ENCODE measurements at regions not wholly inside any gene's neighbourhood (a gene's known extent, or its start where the extent isn't known, plus 50 kb on each side); places are given as distances from the start of the nearest gene placed in this dataset.

GRCh38 chr10:43939939-43940820 lies 291.5 kb upstream of the ZNF32 start:
- intact Hi-C loops (cut with micrococcal nuclease): no loop called here
- 50% methylated on average over 8 of the region's 10 CpGs for WGBS (ENCODE audit: insufficient coverage)
- Histone ChIP-seq H3K9me3 (replicated peaks in 1 of 2; ENCODE audit: control insufficient read depth in 1 of 2, insufficient read depth in 1 of 2, low read length in 2 of 2) (no peaks in the 10 kb centered on the region), H3K4me2 (replicated peaks; ENCODE audit: extremely low read depth, low read length, poor library complexity, severe bottlenecking) (no peak overlapping the region), H3K36me3 (replicated peaks in 1 of 2; ENCODE audit: control insufficient read depth in 1 of 2, insufficient read depth in 2 of 2, low read length in 2 of 2) (no peaks in the 10 kb centered on the region), H3K27me3 (ENCODE audit: control insufficient read depth in 2 of 2, insufficient read depth in 2 of 2, low read length in 2 of 2) (peaks cover 0 to 4% of the 10 kb centered on the region in 2 donors), H3K4me1 (ENCODE audit: control insufficient read depth in 1 of 2, insufficient read depth in 2 of 2, low read length in 2 of 2) (no peaks in the 10 kb centered on the region), H3K9ac (ENCODE audit: insufficient read depth, low read length, poor library complexity, severe bottlenecking) (no peak overlapping the region), H4K20me1 (ENCODE audit: insufficient read depth, low read length) (no peaks in the 10 kb centered on the region), H3K79me2 (ENCODE audit: insufficient read depth, low read length) (no peaks in the 10 kb centered on the region), H3K4me3 (replicated peaks in 1 of 3; ENCODE audit: low read depth in 2 of 3, low read length in 3 of 3) (no peak overlapping the region), H3K27ac (ENCODE audit: low read depth in 1 of 2, low read length in 2 of 2) (no peak overlapping the region), H2AFZ (ENCODE audit: insufficient read depth, low read depth, low read length, poor library complexity, severe bottlenecking) (no peak overlapping the region)
- peaks cover 15 to 31% (median 20%) of the 10 kb centered on the region in 3 donors for H3K27me3 Mint-ChIP-seq (ENCODE audit: low read depth in 3 of 3)
- H3K27ac Mint-ChIP-seq: no peak overlapping the region
- H3K4me1 Mint-ChIP-seq: no peaks in the 10 kb centered on the region
- no peak for DNase-seq
- no peaks in the 10 kb centered on the region for H3K36me3 Mint-ChIP-seq
- peaks cover 0 to 1% (median 0%) of the 10 kb centered on the region in 7 donors for H3K9me3 Mint-ChIP-seq
- peak overlapping the region in 1 of 2 donors; percentile 1 for H3K4me3 Mint-ChIP-seq
- no peak for TF ChIP-seq CTCF (IDR thresholded peaks at IDR 0.05)

- H4K20me1 ChIP-seq (ENCODE audit: insufficient read depth, low read length): no peaks in the 10 kb centered on the region
- no peak for DNase-seq
- no peaks in the 10 kb centered on the region for H3K9me3 ChIP-seq (replicated peaks in 1 of 2; ENCODE audit: control insufficient read depth in 1 of 2, insufficient read depth in 1 of 2, low read length in 2 of 2)
- H3K4me1 ChIP-seq (ENCODE audit: control insufficient read depth in 1 of 2, insufficient read depth in 2 of 2, low read length in 2 of 2): no peaks in the 10 kb centered on the region
- no peaks in the 10 kb centered on the region for H3K36me3 Mint-ChIP-seq
- H3K27ac Mint-ChIP-seq: no peak overlapping the region
- H3K27me3 Mint-ChIP-seq (ENCODE audit: low read depth in 3 of 3): peaks cover 16 to 27% (median 20%) of the 10 kb centered on the region in 3 donors
- H3K4me2 ChIP-seq (replicated peaks; ENCODE audit: extremely low read depth, low read length, poor library complexity, severe bottlenecking): no peak overlapping the region
- no peaks in the 10 kb centered on the region for H3K79me2 ChIP-seq (ENCODE audit: insufficient read depth, low read length)
- 81% methylated on average over 6 of the region's 6 CpGs for WGBS (ENCODE audit: insufficient coverage)
- H3K27me3 ChIP-seq (ENCODE audit: control insufficient read depth in 2 of 2, insufficient read depth in 2 of 2, low read length in 2 of 2): peaks cover 0 to 4% of the 10 kb centered on the region in 2 donors
- H3K9ac ChIP-seq (ENCODE audit: insufficient read depth, low read length, poor library complexity, severe bottlenecking): no peak overlapping the region
- no peaks in the 10 kb centered on the region for H3K36me3 ChIP-seq (replicated peaks in 1 of 2; ENCODE audit: control insufficient read depth in 1 of 2, insufficient read depth in 2 of 2, low read length in 2 of 2)
- no peaks in the 10 kb centered on the region for H3K4me1 Mint-ChIP-seq
- no peak overlapping the region for H3K27ac ChIP-seq (ENCODE audit: low read depth in 1 of 2, low read length in 2 of 2)
- no peak overlapping the region for H3K4me3 ChIP-seq (replicated peaks in 1 of 3; ENCODE audit: low read depth in 2 of 3, low read length in 3 of 3)
- peaks cover 0 to 1% (median 0%) of the 10 kb centered on the region in 7 donors for H3K9me3 Mint-ChIP-seq
- H3K4me3 Mint-ChIP-seq: peak overlapping the region in 1 of 2 donors; percentile 1
- no peak overlapping the region for H2AFZ ChIP-seq (ENCODE audit: insufficient read depth, low read depth, low read length, poor library complexity, severe bottlenecking)
- TF ChIP-seq CTCF (IDR thresholded peaks at IDR 0.05): no peak
- intact Hi-C loops (cut with micrococcal nuclease): no loop called here
These were observed 290.8 kb upstream of the ZNF32 start for GRCh38 chr10:43939389-43939938.
